GM23338 (cell line): ENCODE measurements at regions not wholly inside any gene's neighbourhood (a gene's known extent, or its start where the extent isn't known, plus 50 kb on each side); places are given as distances from the start of the nearest gene placed in this dataset.

Experiments used
- ATAC-seq: fragments of 200-7000 bp; cut with Tn5 transposase; 3 replicates; pipeline ENCODE4 v1.9.1; 2020
- DNase-seq: peaks from one replicate; pipeline ENCODE4 v3.0.0-alpha.2; 2015; ENCODE audit warnings: low spot score
- H2AFZ ChIP-seq: fragments of 200-600 bp; sonication (generic); 2 replicates; pipeline ENCODE4 v1.8.0; 2016; ENCODE audit warnings: antibody characterized with exemption, mild to moderate bottlenecking, moderate library complexity
- H3F3A ChIP-seq: fragments of 200-600 bp; sonication (generic); replicated peaks from 2 replicates; pipeline ENCODE4 v1.8.0; 2017; ENCODE audit warnings: antibody characterized with exemption, mixed run types, low read depth
- H3K27ac ChIP-seq: fragments of 200-600 bp; sonication (generic); 2 replicates; pipeline ENCODE4 v1.6.1; 2016; ENCODE audit warnings: low read depth
- H3K27me3 ChIP-seq: fragments of 200-600 bp; sonication (generic); 2 replicates; pipeline ENCODE4 v1.8.0; 2016; ENCODE audit warnings: mild to moderate bottlenecking, mixed run types, moderate library complexity; ENCODE audit not compliant: insufficient read depth
- H3K36me3 ChIP-seq: fragments of 200-600 bp; sonication (generic); 2 replicates; pipeline ENCODE4 v1.8.0; 2016; ENCODE audit warnings: mild to moderate bottlenecking; ENCODE audit not compliant: insufficient read depth
- H3K4me1 ChIP-seq: fragments of 200-600 bp; sonication (generic); 2 replicates; pipeline ENCODE4 v1.8.0; 2016; ENCODE audit warnings: mild to moderate bottlenecking, moderate library complexity; ENCODE audit not compliant: insufficient read depth
- H3K4me2 ChIP-seq: fragments of 200-600 bp; sonication (generic); 2 replicates; pipeline ENCODE4 v1.7.1; 2017; ENCODE audit warnings: mixed run types
- H3K4me3 ChIP-seq: fragments of 200-600 bp; sonication (generic); 2 replicates; pipeline ENCODE4 v1.6.1; 2016; ENCODE audit warnings: mixed run types
- H3K79me2 ChIP-seq: fragments of 200-600 bp; sonication (generic); replicated peaks from 2 replicates; pipeline ENCODE4 v1.8.0; 2017; ENCODE audit warnings: mild to moderate bottlenecking; ENCODE audit not compliant: insufficient read depth
- H3K9me2 ChIP-seq: fragments of 200-600 bp; sonication (generic); 2 replicates; pipeline ENCODE4 v1.8.0; 2017; ENCODE audit not compliant: insufficient read depth
- H4K20me1 ChIP-seq: fragments of 200-600 bp; sonication (generic); replicated peaks from 2 replicates; pipeline ENCODE4 v1.8.0; 2017; ENCODE audit warnings: mild to moderate bottlenecking; ENCODE audit not compliant: insufficient read depth
- H3K27ac Mint-ChIP-seq: 2 replicates; pipeline ENCODE4 v1.8.0; 2020; ENCODE audit warnings: inconsistent platforms, mild to moderate bottlenecking, moderate library complexity, mixed read lengths
- H3K27me3 Mint-ChIP-seq: 3 replicates; pipeline ENCODE4 v1.8.0; 2022; ENCODE audit warnings: low read depth, mild to moderate bottlenecking, moderate library complexity, mixed read lengths, inconsistent platforms; ENCODE audit not compliant: insufficient read depth, poor library complexity
- H3K36me3 Mint-ChIP-seq: 3 replicates; pipeline ENCODE4 v1.8.0; 2021; ENCODE audit warnings: low read depth, mild to moderate bottlenecking, inconsistent platforms, moderate library complexity, mixed read lengths
- H3K4me1 Mint-ChIP-seq: 3 replicates; pipeline ENCODE4 v1.8.0; 2020; ENCODE audit warnings: mild to moderate bottlenecking, inconsistent platforms, mixed read lengths
- H3K4me3 Mint-ChIP-seq: 3 replicates; pipeline ENCODE4 v1.8.0; 2021; ENCODE audit warnings: moderate library complexity, mild to moderate bottlenecking, inconsistent platforms, mixed read lengths
- H3K9me3 Mint-ChIP-seq: 3 replicates; pipeline ENCODE4 v1.8.0; 2020; ENCODE audit warnings: moderate library complexity, mild to moderate bottlenecking, inconsistent platforms, mixed read lengths
- CREB1 ChIP-seq: fragments of 250-450 bp; sonication (Bioruptor Pico); IDR thresholded peaks from 2 replicates; pipeline ENCODE4 v1.5.0; 2020; ENCODE audit warnings: low read depth, mild to moderate bottlenecking, moderate library complexity
- NANOG ChIP-seq: IDR thresholded peaks from 2 replicates; pipeline ENCODE4 v1.6.1; 2016; ENCODE audit warnings: antibody characterized with exemption, borderline replicate concordance
- REST ChIP-seq: IDR thresholded peaks from one replicate; pipeline ENCODE4 v1.6.1; 2018; ENCODE audit warnings: antibody characterized with exemption; ENCODE audit not compliant: unreplicated experiment
- STAT1 ChIP-seq: IDR thresholded peaks from one replicate; pipeline ENCODE4 v1.6.1; 2016; ENCODE audit warnings: antibody characterized with exemption; ENCODE audit not compliant: unreplicated experiment
- TF ChIP-seq, protein P1 (sequence below): fragments of 250-450 bp; sonication (Bioruptor Pico); IDR thresholded peaks from 2 replicates; pipeline ENCODE4 v1.5.0; 2020; ENCODE audit warnings: mild to moderate bottlenecking, moderate library complexity

DNA sequence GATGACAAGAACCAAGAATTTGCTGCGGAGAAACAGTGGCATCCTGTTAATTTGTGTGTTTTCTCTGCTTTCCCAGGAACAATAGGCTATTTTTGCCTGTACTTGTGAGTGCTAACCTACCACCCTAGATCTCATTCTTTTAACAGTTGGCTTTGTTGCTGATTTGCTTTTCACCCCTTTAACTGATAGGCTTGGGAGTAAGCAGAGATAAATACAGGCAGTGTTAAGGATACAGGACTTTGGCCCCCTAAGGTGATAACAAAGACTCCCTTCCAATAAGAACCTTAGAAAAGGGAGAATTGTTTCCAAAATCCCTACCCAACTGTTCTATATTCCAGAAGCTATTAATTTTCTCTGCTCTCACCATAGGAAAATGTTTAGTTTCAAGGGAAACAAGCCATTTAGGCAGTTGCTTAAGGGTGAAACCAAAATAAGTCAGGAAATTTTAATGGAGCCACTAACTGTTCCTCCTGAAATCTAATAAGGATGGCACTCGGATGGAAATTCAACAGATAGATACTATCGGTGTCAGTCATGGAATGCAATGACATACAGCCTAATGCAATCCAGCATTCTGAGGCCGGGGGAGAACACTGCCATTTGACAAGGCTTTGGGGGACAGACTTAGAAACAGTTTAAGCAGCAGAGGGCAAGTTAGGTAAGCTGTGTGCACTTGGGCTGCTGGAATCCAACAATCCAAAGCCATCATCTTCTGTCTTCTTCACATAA lies 238.8 kb downstream of the RNF152 start (continued):
- TF ChIP-seq REST (no peak), CREB1 (CRISPR knock-in tag) (no peak), NANOG (no peak)
- TF ChIP-seq, protein P1, sequence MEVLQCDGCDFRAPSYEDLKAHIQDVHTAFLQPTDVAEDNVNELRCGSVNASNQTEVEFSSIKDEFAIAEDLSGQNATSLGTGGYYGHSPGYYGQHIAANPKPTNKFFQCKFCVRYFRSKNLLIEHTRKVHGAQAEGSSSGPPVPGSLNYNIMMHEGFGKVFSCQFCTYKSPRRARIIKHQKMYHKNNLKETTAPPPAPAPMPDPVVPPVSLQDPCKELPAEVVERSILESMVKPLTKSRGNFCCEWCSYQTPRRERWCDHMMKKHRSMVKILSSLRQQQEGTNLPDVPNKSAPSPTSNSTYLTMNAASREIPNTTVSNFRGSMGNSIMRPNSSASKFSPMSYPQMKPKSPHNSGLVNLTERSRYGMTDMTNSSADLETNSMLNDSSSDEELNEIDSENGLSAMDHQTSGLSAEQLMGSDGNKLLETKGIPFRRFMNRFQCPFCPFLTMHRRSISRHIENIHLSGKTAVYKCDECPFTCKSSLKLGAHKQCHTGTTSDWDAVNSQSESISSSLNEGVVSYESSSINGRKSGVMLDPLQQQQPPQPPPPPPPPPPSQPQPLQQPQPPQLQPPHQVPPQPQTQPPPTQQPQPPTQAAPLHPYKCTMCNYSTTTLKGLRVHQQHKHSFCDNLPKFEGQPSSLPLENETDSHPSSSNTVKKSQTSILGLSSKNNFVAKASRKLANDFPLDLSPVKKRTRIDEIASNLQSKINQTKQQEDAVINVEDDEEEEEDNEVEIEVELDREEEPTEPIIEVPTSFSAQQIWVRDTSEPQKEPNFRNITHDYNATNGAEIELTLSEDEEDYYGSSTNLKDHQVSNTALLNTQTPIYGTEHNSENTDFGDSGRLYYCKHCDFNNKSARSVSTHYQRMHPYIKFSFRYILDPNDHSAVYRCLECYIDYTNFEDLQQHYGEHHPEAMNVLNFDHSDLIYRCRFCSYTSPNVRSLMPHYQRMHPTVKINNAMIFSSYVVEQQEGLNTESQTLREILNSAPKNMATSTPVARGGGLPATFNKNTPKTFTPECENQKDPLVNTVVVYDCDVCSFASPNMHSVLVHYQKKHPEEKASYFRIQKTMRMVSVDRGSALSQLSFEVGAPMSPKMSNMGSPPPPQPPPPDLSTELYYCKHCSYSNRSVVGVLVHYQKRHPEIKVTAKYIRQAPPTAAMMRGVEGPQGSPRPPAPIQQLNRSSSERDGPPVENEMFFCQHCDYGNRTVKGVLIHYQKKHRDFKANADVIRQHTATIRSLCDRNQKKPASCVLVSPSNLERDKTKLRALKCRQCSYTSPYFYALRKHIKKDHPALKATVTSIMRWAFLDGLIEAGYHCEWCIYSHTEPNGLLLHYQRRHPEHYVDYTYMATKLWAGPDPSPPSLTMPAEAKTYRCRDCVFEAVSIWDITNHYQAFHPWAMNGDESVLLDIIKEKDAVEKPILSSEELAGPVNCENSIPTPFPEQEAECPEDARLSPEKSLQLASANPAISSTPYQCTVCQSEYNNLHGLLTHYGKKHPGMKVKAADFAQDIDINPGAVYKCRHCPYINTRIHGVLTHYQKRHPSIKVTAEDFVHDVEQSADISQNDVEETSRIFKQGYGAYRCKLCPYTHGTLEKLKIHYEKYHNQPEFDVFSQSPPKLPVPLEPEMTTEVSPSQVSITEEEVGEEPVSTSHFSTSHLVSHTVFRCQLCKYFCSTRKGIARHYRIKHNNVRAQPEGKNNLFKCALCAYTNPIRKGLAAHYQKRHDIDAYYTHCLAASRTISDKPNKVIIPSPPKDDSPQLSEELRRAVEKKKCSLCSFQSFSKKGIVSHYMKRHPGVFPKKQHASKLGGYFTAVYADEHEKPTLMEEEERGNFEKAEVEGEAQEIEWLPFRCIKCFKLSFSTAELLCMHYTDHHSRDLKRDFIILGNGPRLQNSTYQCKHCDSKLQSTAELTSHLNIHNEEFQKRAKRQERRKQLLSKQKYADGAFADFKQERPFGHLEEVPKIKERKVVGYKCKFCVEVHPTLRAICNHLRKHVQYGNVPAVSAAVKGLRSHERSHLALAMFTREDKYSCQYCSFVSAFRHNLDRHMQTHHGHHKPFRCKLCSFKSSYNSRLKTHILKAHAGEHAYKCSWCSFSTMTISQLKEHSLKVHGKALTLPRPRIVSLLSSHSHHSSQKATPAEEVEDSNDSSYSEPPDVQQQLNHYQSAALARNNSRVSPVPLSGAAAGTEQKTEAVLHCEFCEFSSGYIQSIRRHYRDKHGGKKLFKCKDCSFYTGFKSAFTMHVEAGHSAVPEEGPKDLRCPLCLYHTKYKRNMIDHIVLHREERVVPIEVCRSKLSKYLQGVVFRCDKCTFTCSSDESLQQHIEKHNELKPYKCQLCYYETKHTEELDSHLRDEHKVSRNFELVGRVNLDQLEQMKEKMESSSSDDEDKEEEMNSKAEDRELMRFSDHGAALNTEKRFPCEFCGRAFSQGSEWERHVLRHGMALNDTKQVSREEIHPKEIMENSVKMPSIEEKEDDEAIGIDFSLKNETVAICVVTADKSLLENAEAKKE (CRISPR knock-in tag): no peak

DNA sequence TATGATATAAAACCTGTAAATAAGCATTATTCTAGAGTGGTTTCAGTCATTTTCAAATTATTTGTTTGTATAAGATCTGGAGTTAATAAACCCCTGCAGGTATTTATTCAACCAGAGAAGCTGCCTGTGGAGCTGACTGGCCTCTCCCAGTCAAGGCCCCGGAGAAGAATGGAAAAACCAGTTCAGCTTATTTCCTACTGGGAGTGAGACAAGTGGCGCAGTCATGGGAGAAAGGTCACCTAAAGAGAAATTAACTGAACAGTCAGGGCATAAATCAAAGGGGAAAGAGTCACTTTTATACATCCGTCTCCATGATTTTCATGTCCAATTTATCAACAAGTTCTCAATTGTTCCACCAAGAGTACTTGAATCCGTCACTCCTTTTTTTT lies 240.9 kb downstream of the RNF152 start:
- Mint-ChIP-seq H3K36me3 (no peaks in the 10 kb centered on the region; the same call in 2 of the 3 replicates), H3K9me3 (no peaks in the 10 kb centered on the region; the same call in 2 of the 3 replicates), H3K4me1 (peaks cover 11% of the 10 kb centered on the region), H3K4me3 (no peak overlapping the region), H3K27ac (no peak overlapping the region), H3K27me3 (peaks cover 2% of the 10 kb centered on the region)
- no peak overlapping the region for H3K4me2 ChIP-seq
- no peaks in the 10 kb centered on the region for H3K4me1 ChIP-seq
- DNase-seq: no peak
- no peaks in the 10 kb centered on the region for H3K79me2 ChIP-seq
- no peak for ATAC-seq
- H2AFZ ChIP-seq: no peak overlapping the region
- no peaks in the 10 kb centered on the region for H3F3A ChIP-seq
- no peaks in the 10 kb centered on the region for H3K27me3 ChIP-seq
- no peak overlapping the region for H3K27ac ChIP-seq
- no peak overlapping the region for H3K4me3 ChIP-seq
- no peaks in the 10 kb centered on the region for H3K9me2 ChIP-seq
- no peak for TF ChIP-seq STAT1
- H3K36me3 ChIP-seq: no peaks in the 10 kb centered on the region
- H4K20me1 ChIP-seq: no peaks in the 10 kb centered on the region
